Tibial artery (tissue), 4 donors: ENCODE measurements at regions not wholly inside any gene's neighbourhood (a gene's known extent, or its start where the extent isn't known, plus 50 kb on each side); places are given as distances from the start of the nearest gene placed in this dataset.

Experiments
- DNase-seq, 2 donors: peaks; one replicate each; pipeline ENCODE4 v3.0.0-alpha.2; 2019
- H3K27ac ChIP-seq, 2 donors: fragments of 200-600 bp; sonication (generic) in 1 of 2; 1 replicate in 1 of 2; 2 replicates in 1 of 2; pipeline ENCODE4 v1.5.1; 2018 to 2019; ENCODE audit warnings: mild to moderate bottlenecking in 1 of 2
- H3K27me3 ChIP-seq, 2 donors: fragments of 200-600 bp; sonication (generic) in 1 of 2; one replicate each; pipeline versions ENCODE4 v1.5.1 to v1.6.0; 2016 to 2019
- H3K36me3 ChIP-seq, 3 donors: fragments of 200-600 bp; sonication (generic) in 2 of 3; one replicate each; pipeline ENCODE4 v1.5.1; 2016 to 2019; ENCODE audit warnings: mild to moderate bottlenecking in 2 of 3
- H3K4me1 ChIP-seq, 4 donors: fragments of 200-600 bp; sonication (generic) in 2 of 4; 1 replicate in 3 of 4; 2 replicates in 1 of 4; pipeline ENCODE4 v1.5.1; 2016 to 2019
- H3K4me3 ChIP-seq, 2 donors: fragments of 200-600 bp; sonication (generic) in 1 of 2; 1 replicate in 1 of 2; 2 replicates in 1 of 2; pipeline ENCODE4 v1.5.1; 2018 to 2019; ENCODE audit warnings: mild to moderate bottlenecking in 2 of 2
- H3K9me3 ChIP-seq, 3 donors: fragments of 200-600 bp; sonication (generic) in 1 of 3; one replicate each; pipeline ENCODE4 v1.5.1; 2016 to 2019
- intact Hi-C: fragments of 100-400 bp; cut with DNase I; formaldehyde crosslinking; loops from one replicate; pipeline ENCODE4 v1.15.0; 2023; ENCODE audit warnings: low total_unique reads
- TF ChIP-seq, protein P1 (sequence below), 2 experiments: fragments of 200-600 bp in 1 of 2; fragments of 450-650 bp in 1 of 2; IDR thresholded peaks; one replicate each; pipeline ENCODE4 v1.5.1; 2017 to 2019; ENCODE audit warnings: antibody characterized with exemption in 2 of 2, mild to moderate bottlenecking in 1 of 2, moderate library complexity in 1 of 2

DNA sequence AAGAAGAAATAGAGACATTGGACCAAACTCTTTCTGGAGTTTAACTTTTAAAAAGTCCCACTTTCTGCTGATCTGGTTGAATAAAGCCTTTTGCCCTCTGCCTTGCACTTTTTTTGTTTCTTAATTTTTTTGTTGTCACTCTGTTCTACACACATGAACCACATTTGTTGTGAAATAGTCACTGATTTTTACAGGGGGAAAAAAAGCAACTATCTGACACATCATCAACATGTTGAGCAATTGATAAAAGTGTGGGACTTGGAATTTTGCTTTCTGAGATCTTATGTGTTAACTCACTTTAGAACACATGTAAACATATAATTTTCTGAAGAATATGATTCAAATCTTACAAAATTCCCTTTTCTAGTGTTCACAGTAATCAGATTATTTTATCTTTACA is 414.8 kb upstream of the FIGN start:
- intact Hi-C loops: no loop called here

DNA sequence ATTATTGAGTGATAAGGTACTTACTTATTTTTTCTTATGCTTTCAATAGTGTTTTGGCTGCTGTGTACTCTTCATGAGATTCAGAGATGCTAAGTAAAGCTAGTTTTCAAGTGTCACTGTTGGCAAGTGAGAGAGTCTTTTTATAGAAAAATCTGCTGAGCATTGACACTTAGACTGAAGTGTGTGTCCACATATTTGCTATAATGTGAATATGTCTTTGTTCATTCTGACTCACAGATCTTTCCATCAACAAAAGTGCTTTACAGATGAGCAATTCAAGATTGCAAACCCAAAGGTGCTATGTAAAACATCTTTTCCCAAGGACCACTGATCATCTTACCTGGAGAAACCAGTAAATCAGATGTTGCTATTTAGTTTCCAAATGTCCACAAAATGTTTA is 410.6 kb upstream of the FIGN start:
- intact Hi-C loops: loop anchor here (10.0 kb wide), 1 partner anchor 802 kb away; no protein-coding TSS in a partner anchor
- TF ChIP-seq, protein P1, sequence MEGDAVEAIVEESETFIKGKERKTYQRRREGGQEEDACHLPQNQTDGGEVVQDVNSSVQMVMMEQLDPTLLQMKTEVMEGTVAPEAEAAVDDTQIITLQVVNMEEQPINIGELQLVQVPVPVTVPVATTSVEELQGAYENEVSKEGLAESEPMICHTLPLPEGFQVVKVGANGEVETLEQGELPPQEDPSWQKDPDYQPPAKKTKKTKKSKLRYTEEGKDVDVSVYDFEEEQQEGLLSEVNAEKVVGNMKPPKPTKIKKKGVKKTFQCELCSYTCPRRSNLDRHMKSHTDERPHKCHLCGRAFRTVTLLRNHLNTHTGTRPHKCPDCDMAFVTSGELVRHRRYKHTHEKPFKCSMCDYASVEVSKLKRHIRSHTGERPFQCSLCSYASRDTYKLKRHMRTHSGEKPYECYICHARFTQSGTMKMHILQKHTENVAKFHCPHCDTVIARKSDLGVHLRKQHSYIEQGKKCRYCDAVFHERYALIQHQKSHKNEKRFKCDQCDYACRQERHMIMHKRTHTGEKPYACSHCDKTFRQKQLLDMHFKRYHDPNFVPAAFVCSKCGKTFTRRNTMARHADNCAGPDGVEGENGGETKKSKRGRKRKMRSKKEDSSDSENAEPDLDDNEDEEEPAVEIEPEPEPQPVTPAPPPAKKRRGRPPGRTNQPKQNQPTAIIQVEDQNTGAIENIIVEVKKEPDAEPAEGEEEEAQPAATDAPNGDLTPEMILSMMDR (IDR thresholded peaks at IDR 0.05): no peak
- Histone ChIP-seq H3K9me3 (no peaks in the 10 kb centered on the region), H3K27me3 (no peaks in the 10 kb centered on the region), H3K27ac (no peak overlapping the region), H3K36me3 (no peaks in the 10 kb centered on the region), H3K4me1 (no peaks in the 10 kb centered on the region), H3K4me3 (no peak overlapping the region)
- DNase-seq: no peak

More for the DNA sequence above, 414.8 kb upstream of the FIGN start:
- H3K36me3 ChIP-seq: no peaks in the 10 kb centered on the region
- H3K27me3 ChIP-seq: no peaks in the 10 kb centered on the region
- H3K27ac ChIP-seq: no peak overlapping the region
- no peaks in the 10 kb centered on the region for H3K9me3 ChIP-seq
- H3K4me3 ChIP-seq: no peak overlapping the region
- TF ChIP-seq, protein P1 (IDR thresholded peaks at IDR 0.05): no peak
- no peak for DNase-seq
- H3K4me1 ChIP-seq: no peaks in the 10 kb centered on the region

DNA sequence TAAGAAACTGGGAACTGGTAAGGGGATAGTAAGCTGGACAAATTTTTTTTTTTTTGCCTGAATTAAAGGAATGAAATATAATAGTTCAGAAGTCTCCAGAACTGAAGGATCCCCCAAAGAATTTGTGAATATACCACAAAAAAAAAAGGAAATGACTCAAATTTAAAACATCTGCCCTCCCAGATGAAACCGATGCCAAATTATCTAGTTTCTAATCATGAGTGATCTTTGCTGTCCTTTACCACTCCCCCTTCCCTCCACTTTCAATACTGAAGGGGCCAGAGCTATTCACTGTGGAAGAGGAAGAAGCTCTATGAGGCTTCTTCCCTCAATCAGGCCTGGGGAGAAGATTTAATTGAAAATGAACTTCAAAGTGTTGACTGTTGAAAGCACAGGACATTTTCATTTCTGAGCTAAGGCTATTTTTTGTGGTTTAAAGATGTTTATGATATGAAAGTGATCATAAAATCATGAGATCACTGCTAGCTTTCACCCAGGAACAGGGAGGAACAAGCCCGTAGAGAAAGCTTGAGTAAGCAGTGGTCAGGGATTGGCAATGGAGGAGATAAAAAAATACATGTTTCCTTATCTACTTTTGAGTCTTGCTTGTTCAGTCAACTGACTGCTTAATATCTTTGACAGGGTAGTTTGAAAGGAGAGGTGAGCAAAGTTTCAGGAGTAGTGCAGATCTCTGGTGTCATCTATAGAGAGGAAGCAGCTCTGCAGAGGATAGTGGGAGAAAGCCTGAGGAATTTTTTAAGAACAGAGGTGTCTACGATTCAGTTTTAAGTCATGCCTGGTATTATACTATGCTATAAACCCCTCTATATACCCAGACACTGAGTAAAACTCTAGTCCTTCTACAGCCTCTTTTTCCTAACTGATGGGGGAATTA is 409.5 kb upstream of the FIGN start:
- H3K9me3 ChIP-seq: no peaks in the 10 kb centered on the region
- intact Hi-C loops: loop anchor here (10.0 kb wide), 1 partner anchor 801 kb away; no protein-coding TSS in a partner anchor
- no peaks in the 10 kb centered on the region for H3K4me1 ChIP-seq
- no peak for DNase-seq
- TF ChIP-seq, protein P1 (IDR thresholded peaks at IDR 0.05): no peak
- H3K27me3 ChIP-seq: no peaks in the 10 kb centered on the region
- no peak overlapping the region for H3K27ac ChIP-seq
- no peak overlapping the region for H3K4me3 ChIP-seq
- H3K36me3 ChIP-seq: no peaks in the 10 kb centered on the region

DNA sequence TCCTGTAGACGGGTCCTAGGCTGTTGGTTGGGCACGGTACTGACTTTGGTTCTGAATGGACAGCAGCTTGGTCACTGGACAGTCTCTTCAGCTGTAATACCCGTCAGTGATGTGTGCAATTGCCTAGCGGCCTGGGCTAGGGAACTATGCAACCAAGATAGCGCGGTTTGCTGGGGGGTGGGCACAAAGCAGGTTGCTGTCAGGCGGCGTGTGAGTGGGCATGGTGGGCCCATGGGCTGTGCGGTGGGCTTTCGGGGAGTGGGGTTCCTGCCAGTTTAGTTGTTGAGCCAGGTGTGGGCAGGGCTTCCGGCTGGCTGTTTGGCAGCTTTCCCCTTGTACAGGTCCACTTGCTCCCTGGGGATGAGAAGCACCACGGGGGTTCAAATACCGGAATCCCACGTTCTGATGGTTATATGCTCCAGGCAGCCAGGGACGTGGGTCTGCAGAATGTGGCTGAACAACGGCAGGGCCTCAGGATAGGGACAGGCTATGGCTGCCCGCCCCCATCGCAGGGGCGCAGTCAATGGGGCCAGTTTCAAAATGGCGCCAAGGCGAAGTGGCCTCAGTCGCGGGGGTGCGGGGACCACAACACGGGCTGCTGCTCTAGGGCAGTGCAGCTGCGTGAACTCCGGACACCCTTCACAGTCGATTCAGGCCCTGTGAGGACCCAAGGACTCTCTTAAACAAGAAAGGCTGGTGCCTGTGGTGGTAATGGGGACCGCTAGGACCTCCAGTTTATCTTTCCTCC is 407.5 kb upstream of the FIGN start:
- no peaks in the 10 kb centered on the region for H3K4me1 ChIP-seq
- no peaks in the 10 kb centered on the region for H3K9me3 ChIP-seq
- TF ChIP-seq, protein P1 (IDR thresholded peaks at IDR 0.05): no peak
- H3K4me3 ChIP-seq: no peak overlapping the region
- DNase-seq: no peak
- no peak overlapping the region for H3K27ac ChIP-seq
- no peaks in the 10 kb centered on the region for H3K27me3 ChIP-seq
- intact Hi-C loops: loop anchor here (10.0 kb wide), 1 partner anchor 799 kb away; no protein-coding TSS in a partner anchor
- no peaks in the 10 kb centered on the region for H3K36me3 ChIP-seq

DNA sequence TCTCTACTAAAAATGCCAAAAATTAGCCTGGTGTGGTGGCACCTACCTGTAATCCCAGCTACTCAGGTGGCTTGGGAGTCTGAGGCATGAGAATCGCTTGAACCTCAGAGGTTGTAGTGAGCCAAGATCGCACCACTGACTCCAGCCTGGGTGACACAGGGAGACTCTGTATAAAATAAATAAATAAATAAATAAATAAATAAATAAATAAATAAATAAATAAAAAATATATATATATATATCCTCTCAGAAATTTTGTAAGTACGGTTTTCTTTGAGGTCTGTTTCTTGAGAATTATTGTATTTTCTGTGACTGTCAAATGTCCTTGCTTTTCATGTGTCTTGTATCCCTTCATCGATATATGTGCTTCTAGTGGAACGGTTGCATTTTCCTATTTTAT is 406.9 kb upstream of the FIGN start:
- Histone ChIP-seq H3K36me3 (no peaks in the 10 kb centered on the region), H3K27me3 (no peaks in the 10 kb centered on the region), H3K9me3 (no peaks in the 10 kb centered on the region), H3K4me1 (no peaks in the 10 kb centered on the region), H3K4me3 (no peak overlapping the region), H3K27ac (no peak overlapping the region)
- TF ChIP-seq, protein P1 (IDR thresholded peaks at IDR 0.05): no peak
- intact Hi-C loops: loop anchor here (10.0 kb wide), 1 partner anchor 798 kb away; no protein-coding TSS in a partner anchor
- no peak for DNase-seq
